OCI-LY3 (cell line): ENCODE measurements at regions not wholly inside any gene's neighbourhood (a gene's known extent, or its start where the extent isn't known, plus 50 kb on each side); places are given as distances from the start of the nearest gene placed in this dataset.

ENCODE experiments used
- H2AFZ ChIP-seq: fragments of 200-600, 300-600 bp; shearing (Covaris generic); 2 replicates; pipeline ENCODE4 v1.6.0; 2014; ENCODE audit warnings: antibody characterized with exemption, low read depth, low read length
- H3K27ac ChIP-seq: fragments of 200-600, 300-600 bp; sonication (generic); 2 replicates; pipeline ENCODE4 v1.5.1; 2014; ENCODE audit warnings: mild to moderate bottlenecking, low read length, moderate library complexity, mixed read lengths
- H3K27me3 ChIP-seq: fragments of 200-600, 300-600 bp; sonication (generic); 2 replicates; pipeline ENCODE4 v1.6.1; 2014; ENCODE audit warnings: low read depth, low read length, mixed read lengths
- H3K36me3 ChIP-seq: fragments of 200-600, 300-600 bp; sonication (generic); replicated peaks from 2 replicates; pipeline ENCODE3; 2014; ENCODE audit warnings: low read depth, low read length, mixed read lengths
- H3K4me1 ChIP-seq: fragments of 300-600, 200-600 bp; sonication (generic); 2 replicates; pipeline ENCODE4 v1.6.1; 2014; ENCODE audit warnings: low read length, mixed read lengths
- H3K4me2 ChIP-seq: fragments of 200-600, 300-600 bp; sonication (generic); 2 replicates; pipeline ENCODE4 v1.6.1; 2014; ENCODE audit warnings: low read length, mixed read lengths
- H3K4me3 ChIP-seq: fragments of 300-600, 200-600 bp; sonication (generic); 2 replicates; pipeline ENCODE4 v1.5.1; 2014; ENCODE audit warnings: antibody characterized with exemption, mild to moderate bottlenecking, low read length, moderate library complexity
- H3K79me2 ChIP-seq: fragments of 300-600, 200-600 bp; shearing (Covaris generic); 2 replicates; pipeline ENCODE4 v1.6.1; 2014; ENCODE audit warnings: mild to moderate bottlenecking, low read length, mixed read lengths
- H3K9ac ChIP-seq: fragments of 300-600, 200-600 bp; shearing (Covaris generic); 2 replicates; pipeline ENCODE4 v1.6.0; 2014; ENCODE audit warnings: mild to moderate bottlenecking, low read length, moderate library complexity
- H3K9me3 ChIP-seq: fragments of 200-600, 300-600 bp; shearing (Covaris generic); 2 replicates; pipeline ENCODE4 v1.6.1; 2014; ENCODE audit warnings: low read length, mixed read lengths; ENCODE audit not compliant: insufficient read depth
- H4K20me1 ChIP-seq: fragments of 200-600, 300-600 bp; sonication (generic); 2 replicates; pipeline ENCODE4 v1.6.1; 2016; ENCODE audit warnings: low read length, mixed read lengths; ENCODE audit not compliant: insufficient read depth
- EZH2phosphoT487 ChIP-seq: fragments of 200-600 bp; shearing (Covaris generic); IDR thresholded peaks from 2 replicates; pipeline ENCODE4 v1.6.1; 2018; ENCODE audit warnings: antibody characterized with exemption, mixed run types, low read depth
- TF ChIP-seq, protein P1 (sequence below): fragments of 200-600, 300-600 bp; sonication (generic); IDR thresholded peaks from 2 replicates; pipeline ENCODE4 v1.5.1; 2014; ENCODE audit warnings: antibody characterized with exemption, low read length, low read depth

DNA sequence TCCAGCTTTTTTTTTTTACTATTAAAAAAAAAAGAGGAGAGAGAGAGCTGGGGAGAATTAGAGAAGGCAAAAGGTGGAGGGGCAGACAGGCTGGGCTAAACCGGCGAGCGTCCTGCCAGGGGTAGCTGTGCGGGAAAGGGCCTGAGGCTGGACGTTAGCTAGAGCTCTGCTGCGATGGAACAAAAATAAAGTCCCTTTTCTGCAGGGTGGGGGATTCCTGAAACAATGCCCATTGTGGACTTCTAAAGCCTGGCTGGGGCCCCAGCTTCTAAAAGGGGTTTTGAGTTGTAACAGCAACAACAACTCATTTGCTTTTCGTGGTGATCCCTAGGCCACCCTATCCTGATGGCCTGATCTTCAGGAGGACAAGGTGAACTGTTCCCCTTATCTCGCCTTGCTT is 311.7 kb downstream of the FBXW7 start:
- no peaks in the 10 kb centered on the region for H3K79me2 ChIP-seq
- H3K36me3 ChIP-seq, result no peaks in the 10 kb centered on the region
- no peaks in the 10 kb centered on the region for H4K20me1 ChIP-seq
- no peak overlapping the region for H3K4me2 ChIP-seq
- no peak overlapping the region for H3K27ac ChIP-seq
- H3K9ac ChIP-seq, result no peak overlapping the region
- no peak overlapping the region for H2AFZ ChIP-seq
- TF ChIP-seq, protein P1, sequence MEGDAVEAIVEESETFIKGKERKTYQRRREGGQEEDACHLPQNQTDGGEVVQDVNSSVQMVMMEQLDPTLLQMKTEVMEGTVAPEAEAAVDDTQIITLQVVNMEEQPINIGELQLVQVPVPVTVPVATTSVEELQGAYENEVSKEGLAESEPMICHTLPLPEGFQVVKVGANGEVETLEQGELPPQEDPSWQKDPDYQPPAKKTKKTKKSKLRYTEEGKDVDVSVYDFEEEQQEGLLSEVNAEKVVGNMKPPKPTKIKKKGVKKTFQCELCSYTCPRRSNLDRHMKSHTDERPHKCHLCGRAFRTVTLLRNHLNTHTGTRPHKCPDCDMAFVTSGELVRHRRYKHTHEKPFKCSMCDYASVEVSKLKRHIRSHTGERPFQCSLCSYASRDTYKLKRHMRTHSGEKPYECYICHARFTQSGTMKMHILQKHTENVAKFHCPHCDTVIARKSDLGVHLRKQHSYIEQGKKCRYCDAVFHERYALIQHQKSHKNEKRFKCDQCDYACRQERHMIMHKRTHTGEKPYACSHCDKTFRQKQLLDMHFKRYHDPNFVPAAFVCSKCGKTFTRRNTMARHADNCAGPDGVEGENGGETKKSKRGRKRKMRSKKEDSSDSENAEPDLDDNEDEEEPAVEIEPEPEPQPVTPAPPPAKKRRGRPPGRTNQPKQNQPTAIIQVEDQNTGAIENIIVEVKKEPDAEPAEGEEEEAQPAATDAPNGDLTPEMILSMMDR, result no peak
- TF ChIP-seq EZH2phosphoT487, result no peak
- no peaks in the 10 kb centered on the region for H3K9me3 ChIP-seq
- H3K4me3 ChIP-seq, result no peak overlapping the region
- H3K27me3 ChIP-seq, result no peaks in the 10 kb centered on the region
- peaks cover 7% of the 10 kb centered on the region for H3K4me1 ChIP-seq

DNA sequence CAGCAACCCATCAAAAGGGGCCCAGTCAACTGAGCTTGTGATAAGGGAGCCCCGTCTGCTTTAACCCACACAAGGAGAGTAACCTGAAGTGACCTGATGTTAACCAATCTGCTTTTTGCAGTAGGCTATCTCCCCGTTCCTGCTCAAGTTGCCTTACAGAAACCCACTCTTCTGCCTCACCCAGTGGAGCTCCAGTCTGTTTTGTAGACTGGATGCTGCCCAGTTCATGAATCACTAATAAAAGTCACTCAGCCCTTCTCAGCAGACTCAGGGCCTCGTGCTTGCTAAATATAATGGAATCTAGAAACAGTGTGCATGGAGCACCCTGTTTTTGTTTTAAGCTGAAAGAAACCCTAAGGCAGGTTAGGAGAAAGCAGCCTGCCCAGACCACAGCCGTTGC is 312.3 kb downstream of the FBXW7 start:
- Histone ChIP-seq H3K4me2 (no peak overlapping the region), H3K9ac (no peak overlapping the region), H3K27me3 (no peaks in the 10 kb centered on the region), H3K79me2 (no peaks in the 10 kb centered on the region), H3K9me3 (no peaks in the 10 kb centered on the region), H4K20me1 (no peaks in the 10 kb centered on the region), H2AFZ (no peak overlapping the region), H3K4me1 (peaks cover 7% of the 10 kb centered on the region), H3K27ac (no peak overlapping the region), H3K36me3 (no peaks in the 10 kb centered on the region), H3K4me3 (no peak overlapping the region)
- TF ChIP-seq EZH2phosphoT487, result no peak
- TF ChIP-seq, protein P1, result no peak

DNA sequence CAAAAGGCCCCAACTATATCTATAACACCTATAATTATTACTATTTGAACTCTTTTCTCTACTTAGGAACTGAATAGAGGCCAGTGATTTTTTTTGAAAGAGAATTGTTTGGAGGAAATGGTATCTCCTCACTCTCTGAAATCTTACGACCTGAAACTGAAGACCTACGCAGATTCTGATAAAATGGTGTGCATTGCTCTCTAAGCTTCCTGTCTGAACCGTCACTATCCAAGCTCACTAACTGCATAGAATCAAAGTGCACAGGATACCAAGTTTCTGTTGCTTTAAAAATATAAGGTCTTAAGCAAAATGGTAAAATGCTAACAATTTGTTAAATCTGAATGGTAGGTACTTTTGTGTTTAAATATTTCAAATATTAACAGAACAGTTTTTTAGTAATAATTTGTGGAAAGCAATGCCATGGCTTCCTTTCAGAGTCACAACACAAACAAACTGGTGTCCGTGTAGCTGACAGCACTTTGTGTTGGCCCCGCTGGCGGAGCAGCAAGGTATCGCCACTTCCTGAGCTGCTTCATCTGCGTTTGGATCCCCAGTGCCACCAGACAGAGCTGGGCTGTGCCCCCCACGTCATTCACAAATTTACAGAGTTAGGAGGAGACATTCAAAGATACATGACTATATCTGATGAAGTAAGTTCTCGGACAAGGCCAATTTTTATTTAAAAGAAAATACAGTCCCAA is 313.9 kb downstream of the FBXW7 start:
- TF ChIP-seq EZH2phosphoT487, result no peak
- TF ChIP-seq, protein P1, result no peak
- peaks cover 7% of the 10 kb centered on the region for H3K4me1 ChIP-seq
- no peak overlapping the region for H3K9ac ChIP-seq
- H3K4me2 ChIP-seq, result no peak overlapping the region
- no peak overlapping the region for H3K4me3 ChIP-seq
- no peak overlapping the region for H2AFZ ChIP-seq
- no peaks in the 10 kb centered on the region for H4K20me1 ChIP-seq
- no peaks in the 10 kb centered on the region for H3K9me3 ChIP-seq
- H3K27me3 ChIP-seq, result no peaks in the 10 kb centered on the region
- H3K36me3 ChIP-seq, result no peaks in the 10 kb centered on the region
- H3K79me2 ChIP-seq, result no peaks in the 10 kb centered on the region
- H3K27ac ChIP-seq, result no peak overlapping the region

DNA sequence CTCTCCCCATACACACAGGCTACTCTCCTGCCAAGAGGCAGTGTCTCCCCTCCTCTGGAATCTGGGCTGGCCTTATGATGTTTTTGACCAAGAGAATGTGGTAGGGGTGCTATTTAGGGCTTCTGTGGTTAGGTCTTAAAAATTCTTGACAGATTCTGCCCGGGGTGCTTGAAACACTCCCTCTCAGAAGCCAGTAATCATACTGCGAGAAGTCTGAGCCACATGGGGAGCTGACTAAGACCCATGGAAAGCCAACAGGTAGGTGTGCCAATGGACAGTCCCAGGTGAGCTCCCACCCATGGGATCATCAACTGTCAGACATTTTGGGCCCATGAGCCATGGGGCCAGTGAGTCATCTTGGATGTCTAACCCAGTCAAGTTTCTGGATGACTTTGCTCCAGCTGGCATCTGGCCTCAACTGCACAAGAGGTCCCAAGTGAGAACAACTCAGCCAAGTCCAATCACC is 315.7 kb downstream of the FBXW7 start:
- no peak overlapping the region for H3K4me3 ChIP-seq
- H3K9ac ChIP-seq, result no peak overlapping the region

More for the DNA sequence above, 315.7 kb downstream of the FBXW7 start:
- H4K20me1 ChIP-seq, result no peaks in the 10 kb centered on the region
- H3K27me3 ChIP-seq, result no peaks in the 10 kb centered on the region
- H3K4me1 ChIP-seq, result peaks cover 7% of the 10 kb centered on the region
- H3K79me2 ChIP-seq, result no peaks in the 10 kb centered on the region
- TF ChIP-seq EZH2phosphoT487, result no peak
- TF ChIP-seq, protein P1, result no peak
- no peaks in the 10 kb centered on the region for H3K36me3 ChIP-seq
- peaks cover 3% of the 10 kb centered on the region; the same call in 1 of the 2 replicates for H3K9me3 ChIP-seq
- no peak overlapping the region for H3K27ac ChIP-seq
- H2AFZ ChIP-seq, result no peak overlapping the region; the same call in 1 of the 2 replicates
- no peak overlapping the region for H3K4me2 ChIP-seq
